DMS153 treated with DMSO at 0.1 percent for 48 hours (cell line): ENCODE measurements at regions not wholly inside any gene's neighbourhood (a gene's known extent, or its start where the extent isn't known, plus 50 kb on each side); places are given as distances from the start of the nearest gene placed in this dataset.

Source experiments
- DNase-seq: peaks from one replicate; lab custom pipeline; 2025; ENCODE audit not compliant: unreplicated experiment; lab: John Stamatoyannopoulos, UW

GRCh38 chr9:3161912-3162311, 318.0 kb upstream of the PUM3 start:
- DNase-seq: no peak

GRCh38 chr9:3157011-3157410, 313.1 kb upstream of the PUM3 start:
- DNase-seq: no peak

- DNase-seq: no peak
Observed at GRCh38 chr9:3151672-3152576, 308.0 kb upstream of the PUM3 start.

GRCh38 chr9:3150074-3150473, 306.2 kb upstream of the PUM3 start:
- no peak for DNase-seq

DNA sequence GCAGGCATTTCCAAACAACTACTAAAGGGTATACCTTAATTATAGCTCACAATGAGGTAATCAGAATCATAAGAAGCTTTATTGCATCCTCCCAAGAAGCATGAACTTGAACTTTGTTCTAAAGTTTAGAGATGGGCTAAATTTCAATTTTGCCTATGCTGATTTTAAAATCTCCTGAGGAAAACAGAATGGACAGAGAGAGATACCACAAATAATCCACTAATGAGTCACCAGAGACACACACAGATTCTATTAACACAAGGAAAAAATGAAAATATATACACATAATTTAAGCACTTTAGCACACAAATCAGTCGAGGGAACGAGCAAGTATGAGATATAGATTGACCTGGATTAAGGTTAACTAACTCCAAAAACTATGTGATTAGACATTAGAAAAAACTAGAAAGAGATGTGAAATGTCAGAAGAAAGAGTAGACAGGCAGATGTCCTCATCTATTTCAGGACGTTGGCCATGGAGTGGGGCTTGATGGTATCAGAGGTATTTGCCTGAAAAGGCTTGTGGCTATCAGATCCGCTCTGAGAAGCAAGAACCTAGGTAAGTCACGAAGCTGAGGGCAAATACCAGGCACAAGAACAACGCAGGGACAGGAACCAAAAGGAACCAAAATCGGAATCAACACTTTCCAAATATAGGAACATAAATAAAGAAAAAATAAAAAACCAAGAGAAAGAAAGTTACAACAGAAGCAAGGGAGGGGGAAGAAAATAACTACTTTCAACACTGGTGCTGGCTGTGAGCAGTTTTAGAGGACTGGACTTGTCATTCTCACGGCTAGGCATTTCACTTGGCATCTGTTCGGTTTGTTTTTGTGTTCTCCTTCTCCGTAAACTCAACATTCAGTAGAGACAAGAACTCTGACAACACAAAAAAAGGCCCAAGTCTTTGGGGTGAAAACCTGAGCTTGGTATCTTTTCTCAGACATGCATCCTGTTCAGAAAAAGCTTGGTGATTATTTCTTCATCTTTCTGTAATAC, 294.6 kb upstream of the PUM3 start:
- no peak for DNase-seq

DNA sequence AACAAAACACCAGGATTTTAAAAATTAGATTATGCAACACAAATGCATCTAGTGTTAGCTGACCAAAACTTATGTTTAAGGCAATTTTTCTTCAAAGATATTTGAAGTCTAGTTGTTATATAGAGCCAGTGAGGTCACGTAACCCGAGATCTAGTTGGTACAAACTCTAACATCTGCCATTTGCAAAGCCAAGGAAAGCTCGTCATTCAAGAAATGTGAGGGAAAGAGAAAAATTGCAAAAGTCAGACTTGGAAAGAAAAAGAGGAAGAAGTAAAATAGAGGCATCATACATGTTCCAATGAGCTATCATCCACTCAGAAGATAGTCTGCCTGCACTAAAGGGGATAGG, 293.4 kb upstream of the PUM3 start:
- DNase-seq: no peak

DNA sequence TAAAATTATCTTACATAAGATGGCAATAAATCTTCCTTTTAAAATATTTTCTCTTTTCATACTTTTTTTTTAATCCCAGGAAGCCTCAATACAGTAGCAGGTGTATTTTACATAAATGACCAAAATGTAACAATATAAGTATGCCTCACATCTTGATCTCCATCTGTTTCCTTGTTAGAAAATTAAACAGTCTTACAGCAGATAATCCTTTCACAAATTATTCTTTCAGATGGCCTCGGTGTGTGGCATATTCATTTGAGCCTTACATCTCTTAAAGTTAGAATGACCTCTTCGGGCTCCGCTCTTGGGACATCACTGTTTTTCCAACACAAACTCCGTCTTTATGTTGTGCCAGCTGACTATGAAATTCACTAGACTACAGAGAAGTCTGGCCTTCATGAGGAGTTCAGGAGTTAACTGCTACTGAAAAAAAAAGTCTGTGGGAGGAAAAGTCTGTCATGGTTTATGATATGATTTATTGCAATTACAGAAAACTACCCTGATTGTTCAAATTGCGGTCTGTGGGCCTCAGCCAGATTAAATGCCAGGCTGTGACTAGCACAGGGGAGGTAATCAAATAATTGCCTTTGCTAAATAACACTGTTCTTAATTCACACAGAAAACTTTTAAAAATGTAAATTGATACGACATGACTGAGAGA, 292.9 kb upstream of the PUM3 start:
- no peak for DNase-seq

DNA sequence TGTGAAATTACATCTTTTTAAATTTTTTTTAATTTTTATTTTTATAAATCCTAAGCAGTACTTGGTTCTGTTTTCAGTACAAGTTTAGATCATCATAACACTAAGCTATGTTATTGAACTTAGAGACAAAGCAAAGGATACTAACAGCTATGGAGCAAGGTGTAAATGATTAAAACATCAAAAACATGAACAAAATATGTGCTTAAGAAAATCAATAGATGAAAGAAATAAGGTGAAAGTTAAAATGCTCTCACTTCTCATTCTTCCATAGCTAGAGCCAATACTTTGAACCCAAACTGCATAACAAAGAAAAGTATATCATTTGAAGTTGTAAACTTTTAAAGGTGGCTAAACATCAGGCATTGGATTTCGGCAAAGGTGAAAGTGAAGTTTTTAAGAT, 292.3 kb upstream of the PUM3 start:
- no peak for DNase-seq

- DNase-seq: no peak
Observed at GRCh38 chr9:3127564-3127963, 283.7 kb upstream of the PUM3 start.

DNA sequence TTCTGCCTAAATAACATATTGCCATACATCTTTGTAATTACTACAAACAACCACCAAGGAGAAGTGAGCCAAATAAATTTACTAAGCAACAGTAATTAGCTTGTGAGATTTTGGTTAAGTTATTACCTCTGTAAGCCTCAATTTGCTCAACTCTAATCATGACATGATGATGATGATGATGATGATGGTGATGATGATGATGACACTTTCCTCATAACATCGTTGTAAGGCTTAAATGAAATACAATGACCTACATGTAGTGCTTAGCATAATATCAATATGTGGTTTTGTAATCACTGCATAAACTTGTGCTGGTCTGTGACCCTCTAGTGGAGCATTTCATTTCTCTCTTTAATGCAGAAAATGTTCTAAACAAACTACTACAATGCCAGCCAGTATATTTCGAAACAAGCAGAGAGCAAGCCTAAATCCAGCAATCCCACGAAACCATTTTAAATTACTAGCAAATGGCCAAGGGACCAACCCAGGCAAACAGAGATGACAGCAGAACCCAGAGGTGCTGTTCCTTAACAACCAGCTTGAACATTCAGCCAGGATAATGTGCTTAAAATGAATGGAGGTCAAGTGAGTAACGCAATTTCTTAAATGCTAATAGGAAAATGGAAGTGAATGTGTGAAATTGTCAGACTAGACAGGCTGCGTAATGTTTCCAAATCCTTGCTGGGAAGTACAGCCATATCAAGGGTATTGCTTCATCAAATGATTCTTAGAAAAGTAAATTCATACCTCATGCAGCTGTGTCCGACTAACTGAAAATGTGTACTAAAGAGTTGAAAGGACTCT, 281.9 kb upstream of the PUM3 start:
- DNase-seq: no peak

GRCh38 chr9:3124001-3124400, 280.1 kb upstream of the PUM3 start:
- DNase-seq: peak; percentile 5

- no peak for DNase-seq
Observed at GRCh38 chr9:3118081-3118480, 274.2 kb upstream of the PUM3 start.

GRCh38 chr9:3099646-3100045, 255.8 kb upstream of the PUM3 start:
- no peak for DNase-seq

DNA sequence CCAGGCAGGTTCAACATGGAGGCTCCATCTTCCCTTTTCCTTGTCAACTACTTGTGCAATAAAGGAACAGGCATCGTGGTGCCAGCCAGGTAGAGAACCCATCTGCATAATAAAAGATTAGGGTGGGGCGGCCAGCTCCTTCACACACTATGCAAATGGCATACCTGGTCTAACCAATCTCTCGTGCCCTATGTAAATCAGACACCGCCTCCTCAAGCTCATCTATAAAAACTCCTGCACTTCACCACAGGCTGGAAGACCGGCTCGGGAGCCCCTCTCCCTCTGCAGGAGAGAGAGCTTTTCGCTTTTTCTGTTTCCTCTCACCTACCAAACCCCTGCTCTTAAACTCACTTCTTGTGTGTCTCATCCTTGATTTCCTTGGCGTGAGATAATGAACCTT, 244.3 kb upstream of the PUM3 start:
- no peak for DNase-seq

DNA sequence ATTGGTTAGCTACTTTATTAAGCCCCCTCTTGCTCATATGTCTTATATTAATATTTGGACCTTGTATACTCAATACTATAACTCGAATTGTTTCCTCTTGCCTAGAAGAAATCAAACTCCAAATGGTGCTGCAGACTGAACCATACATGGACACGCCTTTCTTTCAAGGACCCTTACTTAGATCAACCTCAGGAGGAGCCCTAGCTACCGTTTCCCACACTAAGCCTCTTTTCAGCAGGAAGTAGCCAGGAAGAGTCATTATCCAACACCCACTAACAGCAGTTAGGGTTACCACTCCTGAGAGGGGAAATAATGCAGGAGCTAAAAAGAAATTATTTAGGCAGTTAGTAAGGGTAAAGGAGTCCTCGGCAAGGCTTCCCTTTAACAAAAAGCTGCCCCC, 243.8 kb upstream of the PUM3 start:
- no peak for DNase-seq

DNA sequence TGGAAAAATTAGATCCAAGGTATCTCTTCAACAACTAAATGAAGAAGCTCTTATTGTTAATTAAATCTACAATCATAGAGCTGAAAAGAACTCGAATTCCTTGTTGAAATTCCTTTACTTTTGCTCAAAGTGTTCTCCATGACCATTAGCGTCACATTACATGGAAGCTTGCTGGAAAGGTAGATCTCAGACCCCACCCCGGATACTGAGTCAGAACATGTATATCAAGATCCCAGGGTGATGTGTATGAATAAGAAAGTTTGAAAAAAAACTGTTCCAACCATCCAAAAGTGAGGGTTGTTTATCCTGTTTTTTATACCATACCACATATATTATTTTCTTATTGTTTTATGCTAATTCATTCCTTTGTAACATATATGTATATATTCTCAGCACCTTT, 237.1 kb upstream of the PUM3 start:
- no peak for DNase-seq

- no peak for DNase-seq
Observed at GRCh38 chr9:3074247-3074646, 230.4 kb upstream of the PUM3 start.

DNA sequence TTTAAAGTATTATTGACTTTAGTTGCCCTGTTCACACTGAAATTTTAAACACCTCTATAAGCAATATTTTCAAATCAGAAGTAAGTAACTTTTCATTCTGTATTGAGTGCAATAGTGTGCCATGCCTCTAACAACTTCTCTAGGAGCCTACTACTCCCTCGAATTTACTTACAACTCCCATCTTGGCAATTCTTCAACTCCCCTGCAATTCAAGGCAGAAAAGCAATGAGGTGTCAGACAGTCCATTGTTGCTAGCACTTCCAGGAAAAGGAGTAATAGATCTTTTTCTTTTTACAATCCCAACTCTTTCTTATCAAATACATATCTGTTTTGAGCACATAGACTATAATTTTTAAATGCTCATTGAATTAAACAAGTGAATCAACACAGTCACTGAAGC, 222.7 kb upstream of the PUM3 start:
- DNase-seq: no peak

- DNase-seq: no peak
Observed at GRCh38 chr9:3059781-3060468, 216.0 kb upstream of the PUM3 start.

- DNase-seq: no peak
Observed at GRCh38 chr9:3058409-3058808, 214.5 kb upstream of the PUM3 start.
